NOMO-1 treated with DMSO at 0.1 percent for 48 hours (cell line): ENCODE measurements at regions not wholly inside any gene's neighbourhood (a gene's known extent, or its start where the extent isn't known, plus 50 kb on each side); places are given as distances from the start of the nearest gene placed in this dataset.
"Not testable (repeated sequence)": the region's sequence is repeated elsewhere in the genome, so short reads cannot be mapped to it uniquely, and the experiment has no call there.

ENCODE experiments used
- DNase-seq: peaks from one replicate; lab custom pipeline; 2025; ENCODE audit not compliant: unreplicated experiment; lab: John Stamatoyannopoulos, UW

DNA sequence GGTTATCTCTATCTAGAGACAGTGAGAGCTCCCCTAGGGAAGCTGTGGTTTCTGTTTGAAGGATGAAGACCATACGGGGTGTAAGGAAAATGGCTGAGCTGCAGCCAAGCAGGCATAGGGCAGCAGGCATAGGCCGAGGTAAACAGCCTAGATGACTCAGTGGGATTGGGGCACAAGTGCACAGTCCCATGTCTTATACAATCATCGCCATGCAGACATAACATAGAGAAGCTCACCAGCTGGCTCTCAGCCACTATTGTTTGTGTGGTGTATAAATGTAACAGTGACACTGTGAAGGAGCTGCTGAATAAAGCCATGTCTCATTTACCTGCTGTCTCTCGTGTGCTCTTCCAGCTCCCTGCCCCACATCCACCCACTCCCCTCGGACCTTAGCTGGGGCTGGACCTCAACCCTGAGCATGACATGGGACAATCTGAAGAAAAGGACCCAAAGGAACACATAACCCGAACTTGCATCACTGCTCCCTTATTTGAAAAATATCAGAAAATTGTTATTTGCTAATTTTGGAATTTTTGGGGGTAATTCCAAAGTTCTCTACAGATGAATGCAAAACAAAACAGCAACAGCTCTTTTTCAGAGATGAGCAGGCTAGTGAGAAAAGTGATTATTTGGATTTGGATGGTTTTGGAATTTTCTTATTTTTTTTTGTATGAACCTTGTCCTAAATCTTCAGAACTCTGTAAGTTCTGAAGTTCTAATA is 582.7 kb downstream of the REEP3 start:
- no peak for DNase-seq

DNA sequence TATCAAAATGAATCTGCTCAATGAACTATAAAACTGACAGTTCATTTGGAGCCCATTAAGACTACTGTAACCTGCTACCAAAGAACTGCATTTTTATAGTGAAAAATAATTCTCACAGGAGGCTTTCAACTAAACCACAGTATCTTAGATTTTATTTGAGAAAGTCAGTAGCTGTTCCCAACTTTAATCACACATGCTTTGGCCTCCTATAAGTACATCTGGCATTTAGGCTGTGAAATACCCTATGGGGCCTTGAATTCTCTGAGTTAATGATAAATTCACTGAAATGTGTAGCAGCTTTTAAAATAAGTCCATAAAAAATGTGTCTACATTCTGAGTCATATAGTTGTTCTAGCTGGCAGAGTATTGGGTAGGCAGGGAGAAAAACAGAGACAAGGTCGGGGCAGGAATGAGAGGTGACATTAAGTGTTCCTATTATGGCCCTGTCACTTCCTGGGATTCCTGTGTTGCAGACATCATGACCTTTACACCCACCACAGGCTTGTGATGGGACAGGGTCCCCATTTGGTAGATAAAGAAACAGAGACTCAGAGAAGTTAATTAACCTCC is 588.8 kb downstream of the REEP3 start:
- DNase-seq = no peak

DNA sequence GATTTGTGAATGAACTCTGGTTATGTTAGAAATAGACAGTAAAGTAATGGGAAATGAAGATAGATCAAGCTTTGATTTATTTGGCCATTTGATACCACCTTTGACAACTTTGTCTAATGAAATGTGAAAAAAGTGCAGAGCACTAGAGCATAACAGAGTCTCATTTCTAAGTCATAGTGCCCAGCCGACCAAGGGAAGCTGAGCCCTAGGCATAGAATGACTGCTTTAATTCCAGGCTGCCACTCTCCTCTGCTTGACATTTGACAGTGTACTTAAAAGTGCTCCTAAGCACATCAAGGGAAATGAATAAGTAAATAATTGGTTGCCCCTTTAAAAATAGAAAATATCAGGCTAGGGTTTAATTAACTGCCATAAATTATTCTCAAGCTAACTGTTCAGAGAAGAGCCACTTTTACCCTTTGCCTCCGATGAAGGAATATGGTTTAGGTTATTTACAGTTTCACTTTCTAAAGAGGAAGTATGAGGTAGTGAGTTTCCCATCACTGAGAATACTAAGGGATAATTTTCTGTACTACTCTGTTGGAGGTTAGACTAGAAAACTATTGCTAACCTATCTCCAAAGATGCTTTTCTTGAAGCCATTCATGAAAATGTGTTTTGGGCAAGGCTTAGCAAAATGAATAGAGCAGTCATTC is 591.6 kb downstream of the REEP3 start:
- DNase-seq = peak; percentile 29

DNA sequence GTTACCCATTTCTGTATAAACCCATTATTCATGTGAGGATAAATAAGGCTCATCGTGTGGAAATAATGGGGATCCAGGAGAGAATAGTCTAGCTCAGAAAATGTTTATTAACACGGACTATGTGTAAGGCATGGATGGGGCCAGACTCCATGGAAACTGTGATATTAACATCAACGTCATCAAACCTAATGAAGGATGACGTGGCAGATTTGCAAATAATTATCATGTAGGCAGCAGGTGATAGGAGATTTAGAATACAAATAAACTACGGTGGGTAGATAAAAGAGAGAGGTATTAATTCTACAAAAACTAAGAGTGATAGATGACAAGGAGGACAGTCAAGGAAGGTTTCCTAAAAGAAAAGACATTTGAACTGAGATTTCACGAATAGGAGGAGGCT is 592.2 kb downstream of the REEP3 start:
- DNase-seq = no peak

DNA sequence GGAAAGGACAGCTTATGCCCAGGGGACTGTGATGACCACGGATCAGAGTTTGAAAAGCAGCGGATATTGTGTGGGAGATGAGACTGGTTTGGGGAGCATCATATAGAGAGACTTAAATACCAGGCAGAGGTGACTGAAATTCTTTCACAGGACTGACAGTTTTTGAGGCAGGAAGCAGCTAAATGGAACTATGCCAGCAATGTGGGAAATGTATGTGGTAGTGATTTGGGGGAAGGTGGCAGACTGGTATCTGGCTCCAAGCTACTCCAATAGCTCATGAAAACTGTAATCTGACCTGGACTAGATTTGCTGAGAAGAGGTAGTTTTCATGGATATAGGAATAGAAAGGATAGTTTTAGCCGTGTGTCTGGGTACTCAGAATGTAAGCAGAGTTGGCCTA is 592.6 kb downstream of the REEP3 start:
- DNase-seq = no peak

DNA sequence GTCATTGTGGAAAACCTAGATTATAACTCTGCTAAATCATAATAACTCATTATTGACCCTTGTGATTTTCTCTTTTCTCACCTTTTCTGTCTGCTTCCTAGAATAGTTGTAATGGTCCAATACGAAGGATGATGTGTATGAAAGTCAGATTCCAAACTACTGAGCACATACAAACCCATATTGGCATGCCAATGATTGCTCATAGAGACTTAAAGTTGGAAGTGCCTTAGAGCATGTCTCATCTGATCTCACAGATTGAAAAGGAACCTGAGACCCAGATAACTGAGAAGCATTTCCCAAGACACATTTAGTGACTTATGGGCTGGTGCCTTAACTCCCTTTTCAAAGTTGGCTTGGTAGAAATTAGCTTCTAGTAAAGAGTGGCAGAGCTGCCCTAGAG is 594.3 kb downstream of the REEP3 start:
- DNase-seq = no peak

DNA sequence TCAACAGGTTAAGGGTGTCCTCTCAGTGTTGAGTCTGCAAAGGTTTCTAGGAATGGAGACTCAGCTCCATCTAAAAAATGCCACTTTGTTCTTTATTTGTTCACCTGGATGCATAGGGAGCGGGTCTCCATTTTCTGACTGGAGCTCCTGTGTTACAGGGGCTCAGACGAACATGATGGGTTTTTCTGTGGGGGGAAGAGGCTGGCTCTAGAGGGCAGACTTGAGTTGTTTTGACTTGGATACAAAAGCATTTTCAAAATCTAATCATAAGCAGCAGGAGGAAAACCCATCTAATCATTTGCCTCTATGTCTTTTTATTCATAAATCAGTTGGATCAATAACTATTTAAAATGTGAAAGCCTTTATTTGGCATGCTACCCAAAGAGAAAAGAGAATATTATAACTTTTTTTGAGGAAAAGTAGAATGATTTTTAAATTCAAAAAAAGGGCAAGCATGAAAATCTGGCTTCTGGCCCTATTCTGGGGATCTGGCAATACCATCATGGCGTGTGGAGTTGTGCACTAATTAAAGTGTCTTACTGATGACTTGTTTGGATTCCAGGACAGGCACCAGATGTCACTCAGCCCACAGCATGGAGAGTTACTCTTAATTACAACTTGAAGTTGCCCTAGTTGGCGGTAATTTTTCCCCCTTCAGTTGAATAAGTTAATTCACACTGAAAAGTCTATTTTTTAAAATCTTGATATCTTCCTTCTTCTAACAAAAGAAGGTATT is 594.9 kb downstream of the REEP3 start:
- DNase-seq = no peak

DNA sequence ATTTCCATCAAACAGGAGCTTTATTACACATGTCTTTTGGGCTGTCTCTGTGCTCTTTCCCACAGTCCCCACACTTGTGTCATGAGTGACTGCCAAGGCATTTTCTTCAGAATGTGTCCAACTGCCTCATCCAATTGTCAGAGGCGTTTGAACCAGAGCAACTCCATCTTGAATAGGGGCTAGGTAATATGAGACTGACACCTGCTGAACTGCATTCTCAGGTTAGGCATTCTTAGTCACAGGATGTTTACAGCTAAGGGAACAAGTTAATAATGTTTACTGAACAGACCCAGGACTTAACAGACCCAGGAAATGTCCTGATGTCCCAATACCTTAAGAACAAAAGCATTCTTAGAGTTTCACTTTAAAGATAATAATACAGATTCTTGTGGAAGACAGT is 595.5 kb downstream of the REEP3 start:
- DNase-seq = no peak

DNA sequence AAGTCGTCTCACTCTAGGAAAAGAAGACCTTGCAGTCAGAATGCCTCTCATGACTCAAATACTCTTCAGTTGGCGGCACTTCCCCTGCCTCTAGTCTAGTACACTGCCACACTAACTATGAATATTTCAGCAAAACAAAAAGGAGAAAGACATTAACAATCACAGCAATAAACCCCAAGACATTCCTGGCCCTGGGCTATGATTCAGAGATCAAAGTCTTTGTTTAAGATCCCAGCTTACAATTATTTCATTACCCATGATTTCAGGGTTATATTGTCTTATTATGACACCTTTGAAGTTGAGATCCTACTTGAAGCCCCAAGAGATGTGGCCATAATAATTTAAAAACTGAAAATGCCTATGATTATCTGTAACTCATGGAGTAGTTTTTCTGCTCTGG is 597.5 kb downstream of the REEP3 start:
- no peak for DNase-seq

DNA sequence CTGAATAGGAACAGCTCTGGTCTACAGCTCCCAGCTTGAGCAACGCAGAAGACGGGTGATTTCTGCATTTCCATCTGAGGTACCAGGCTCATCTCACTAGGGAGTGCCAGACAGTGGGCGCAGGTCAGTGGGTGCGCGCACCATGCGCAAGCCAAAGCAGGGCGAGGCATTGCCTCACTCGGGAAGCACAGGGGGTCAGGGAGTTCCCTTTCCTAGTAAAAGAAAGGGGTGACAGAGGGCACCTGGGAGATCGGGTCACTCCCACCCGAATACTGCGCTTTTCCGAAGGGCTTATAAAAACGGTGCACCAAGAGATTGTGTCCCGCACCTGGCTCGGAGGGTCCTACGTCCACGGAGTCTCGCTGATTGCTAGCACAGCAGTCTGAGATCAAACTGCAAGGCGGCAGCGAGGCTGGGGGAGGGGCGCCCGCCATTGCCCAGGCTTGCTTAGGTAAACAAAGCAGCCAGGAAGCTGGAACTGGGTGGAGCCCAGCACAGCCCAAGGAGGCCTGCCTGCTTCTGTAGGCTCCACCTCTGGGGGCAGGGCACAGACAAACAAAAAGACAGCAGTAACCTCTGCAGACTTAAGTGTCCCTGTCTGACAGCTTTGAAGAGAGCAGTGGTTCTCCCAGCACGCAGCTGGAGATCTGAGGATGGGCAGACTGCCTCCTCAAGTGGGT is 599.2 kb downstream of the REEP3 start:
- DNase-seq = not testable (repeated sequence)

DNA sequence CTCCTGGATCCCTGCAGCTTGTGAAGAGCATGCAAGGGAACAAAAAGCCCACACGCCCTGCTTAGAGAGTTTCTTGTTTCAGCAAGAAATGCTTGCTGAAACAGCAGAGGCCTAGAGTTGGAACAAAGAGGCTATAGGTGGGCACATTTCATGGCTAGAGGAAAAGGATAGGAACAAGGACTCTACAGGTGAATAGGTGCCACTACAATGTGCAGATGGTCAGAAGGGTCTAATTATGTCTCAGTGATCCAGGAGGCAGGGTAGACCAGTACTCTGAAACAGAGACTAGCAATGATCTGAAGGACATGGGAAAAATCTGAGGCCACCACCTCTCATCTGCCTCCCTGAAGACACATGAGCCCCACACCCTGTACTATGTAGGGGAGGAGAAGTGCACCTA is 609.0 kb downstream of the REEP3 start:
- no peak for DNase-seq

DNA sequence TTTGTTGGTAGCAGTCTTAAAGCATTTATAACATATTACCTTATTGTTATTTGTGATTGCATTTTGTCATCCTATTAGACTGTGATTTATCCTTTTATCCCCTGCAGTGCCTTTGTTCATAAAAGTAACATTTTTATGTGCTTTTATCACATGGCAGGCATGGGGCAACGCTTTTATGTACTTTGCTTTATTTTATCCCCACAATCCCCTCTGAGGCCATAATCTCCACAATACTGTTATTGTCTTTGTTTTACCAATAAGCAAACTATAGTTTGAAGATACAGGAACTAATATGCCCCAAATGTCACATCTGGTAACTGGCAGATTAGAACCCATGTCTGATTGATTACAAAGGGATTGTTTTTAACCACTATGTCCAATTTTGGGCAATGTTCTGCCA is 613.5 kb downstream of the REEP3 start:
- no peak for DNase-seq

DNA sequence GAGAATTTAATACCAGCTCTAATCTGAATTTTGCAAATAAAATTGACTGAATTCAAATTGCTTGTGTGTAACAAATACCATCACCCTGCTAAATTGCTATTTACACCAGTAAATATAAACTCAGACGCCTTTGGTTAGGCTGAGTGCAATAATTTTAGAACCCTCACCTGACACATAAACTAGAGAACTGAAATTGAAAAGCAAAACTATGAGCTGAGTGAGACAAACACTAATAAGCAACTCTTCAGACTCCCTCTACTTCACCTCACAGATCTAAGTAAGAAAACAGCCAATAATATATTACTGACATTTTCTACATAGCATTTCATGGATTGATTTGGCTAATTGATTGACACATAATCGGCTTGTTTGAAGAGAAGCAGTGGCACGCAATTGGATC is 621.2 kb downstream of the REEP3 start:
- DNase-seq = no peak

DNA sequence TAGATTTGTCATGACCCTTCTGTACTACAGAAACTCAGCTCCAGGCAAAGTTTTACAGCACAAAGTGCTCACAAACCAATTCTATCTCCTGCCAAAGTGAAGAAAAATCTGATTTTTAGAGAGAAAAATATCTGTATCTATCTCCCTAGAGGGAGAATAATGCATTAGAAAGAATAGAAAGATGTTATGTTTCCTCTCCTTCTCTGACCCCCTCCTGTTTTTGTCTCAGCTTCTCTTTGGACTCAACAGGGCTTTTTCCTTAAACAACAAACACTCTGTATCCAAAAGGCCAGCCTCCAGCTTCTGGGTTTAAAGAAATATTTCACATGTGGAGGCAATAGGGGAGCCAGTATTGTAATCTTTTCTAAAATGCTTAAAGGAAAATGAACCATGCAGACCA is 627.4 kb downstream of the REEP3 start:
- DNase-seq = no peak

DNA sequence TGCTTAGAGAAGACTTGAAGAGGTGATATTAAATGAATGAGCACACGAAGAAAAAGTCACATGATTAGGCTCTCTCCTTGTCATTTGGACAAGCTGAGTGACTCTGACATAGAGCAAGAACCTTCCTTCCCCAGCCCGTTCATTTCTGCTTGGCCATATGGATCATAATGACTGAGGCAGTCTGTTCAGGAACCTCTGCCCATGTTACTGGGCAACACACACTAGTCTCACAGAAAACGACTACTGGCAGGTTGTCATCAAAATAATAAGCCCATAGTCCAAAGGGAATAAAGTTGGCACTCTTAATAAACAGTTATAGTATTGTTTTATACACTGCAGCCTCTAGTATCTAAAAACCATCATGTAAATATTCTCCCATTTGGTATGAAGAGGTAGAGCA is 635.0 kb downstream of the REEP3 start:
- DNase-seq = no peak

DNA sequence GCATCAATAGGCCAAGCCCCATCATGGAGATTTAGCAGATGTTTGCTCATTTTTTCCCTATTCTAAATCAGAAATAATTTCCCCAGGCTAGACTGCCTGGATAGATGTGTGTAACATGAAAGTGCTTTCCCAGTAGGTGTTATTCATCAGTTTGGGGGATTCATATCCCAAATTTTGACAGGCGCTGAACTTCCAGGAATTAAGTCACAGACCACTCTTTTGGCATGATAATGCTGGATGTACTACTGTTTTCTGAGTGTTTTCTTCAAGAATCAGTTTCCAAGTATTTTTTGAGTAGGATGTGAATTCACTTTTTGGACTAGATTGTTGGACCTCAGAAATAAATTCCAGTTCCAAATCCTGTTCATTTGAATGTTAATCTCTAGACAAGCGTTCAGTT is 637.4 kb downstream of the REEP3 start:
- DNase-seq = no peak

DNA sequence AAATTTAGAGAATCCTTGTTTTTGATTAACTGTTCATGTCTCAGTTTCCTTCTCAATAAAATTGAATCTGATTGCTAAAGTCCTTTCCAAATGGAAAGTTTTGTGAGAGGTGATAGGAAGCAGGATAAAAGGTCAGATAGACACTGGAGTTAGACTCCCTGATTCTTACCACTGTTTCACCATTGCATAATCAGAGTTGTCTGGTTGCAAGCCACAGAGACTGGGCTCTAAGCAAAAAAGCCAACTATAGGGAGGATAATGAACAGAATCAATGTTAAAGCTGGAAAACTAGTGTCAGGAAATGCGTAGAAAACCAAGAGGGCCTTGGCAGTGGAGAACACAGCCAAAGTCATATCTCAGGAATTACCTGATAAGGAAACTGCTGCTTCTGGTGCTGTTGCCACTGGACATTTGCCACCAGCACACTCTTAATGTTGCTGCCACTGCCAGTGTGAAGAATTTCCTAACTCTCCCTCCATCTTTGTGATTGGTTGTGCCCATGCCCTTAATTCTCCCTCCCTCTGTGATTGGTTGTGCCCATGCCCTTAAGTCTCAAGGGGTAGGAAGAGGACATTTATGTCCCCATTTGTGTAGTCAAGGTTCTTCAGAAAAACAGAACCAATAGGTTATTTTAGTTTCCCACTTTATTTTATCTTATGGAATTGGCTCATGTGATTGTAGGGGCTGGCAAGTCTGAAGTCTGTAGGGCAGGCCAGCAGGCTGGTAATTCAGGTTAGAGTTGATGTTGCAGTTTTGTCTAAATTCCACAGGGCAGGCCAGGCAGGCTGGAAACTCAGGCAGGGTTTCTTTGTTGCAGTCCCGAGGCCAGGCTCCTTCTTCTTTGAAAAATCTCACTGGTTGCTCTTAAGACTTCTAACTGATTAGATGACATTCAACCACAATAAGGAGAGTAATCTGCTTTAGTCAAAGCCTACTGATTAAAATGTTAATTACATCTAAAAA is 639.0 kb downstream of the REEP3 start:
- no peak for DNase-seq

DNA sequence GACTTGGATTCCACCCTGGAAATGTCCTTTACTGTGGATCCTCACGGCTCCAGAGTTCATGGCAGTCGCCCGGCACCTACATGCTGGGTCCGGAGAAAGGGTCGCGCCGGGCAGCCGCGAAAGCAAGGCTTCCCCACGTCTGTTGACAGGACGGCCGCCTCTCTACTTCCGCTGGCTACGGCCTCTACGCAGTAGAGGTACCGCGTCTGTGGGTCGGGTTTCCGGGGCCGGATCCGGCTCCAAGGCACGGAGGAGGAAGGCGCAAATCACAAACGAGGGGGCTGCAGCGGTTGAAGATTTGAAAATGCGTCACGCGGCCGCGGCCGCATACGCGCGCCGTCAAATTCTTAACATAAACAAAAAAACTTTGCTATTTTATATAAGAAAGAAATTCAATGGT is 649.6 kb downstream of the REEP3 start:
- no peak for DNase-seq

DNA sequence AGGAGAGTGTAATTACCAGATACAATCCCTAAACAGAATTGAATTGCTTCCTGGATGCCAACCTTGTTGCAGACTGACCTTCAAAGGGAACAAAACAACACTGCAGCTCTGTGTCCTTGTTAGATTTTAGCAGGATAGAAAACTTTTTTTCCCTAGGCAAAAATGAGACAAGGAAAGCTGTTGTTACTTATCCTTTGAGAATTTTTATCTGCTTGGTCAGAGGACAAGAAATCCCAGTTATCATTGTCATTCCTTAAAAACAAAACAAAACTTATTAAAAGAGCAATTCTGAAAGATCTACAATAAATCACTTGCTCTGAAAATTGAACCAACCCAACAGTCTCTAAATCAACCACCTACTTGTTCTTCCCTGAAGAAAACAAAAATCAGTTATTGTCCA is 652.6 kb downstream of the REEP3 start:
- no peak for DNase-seq

DNA sequence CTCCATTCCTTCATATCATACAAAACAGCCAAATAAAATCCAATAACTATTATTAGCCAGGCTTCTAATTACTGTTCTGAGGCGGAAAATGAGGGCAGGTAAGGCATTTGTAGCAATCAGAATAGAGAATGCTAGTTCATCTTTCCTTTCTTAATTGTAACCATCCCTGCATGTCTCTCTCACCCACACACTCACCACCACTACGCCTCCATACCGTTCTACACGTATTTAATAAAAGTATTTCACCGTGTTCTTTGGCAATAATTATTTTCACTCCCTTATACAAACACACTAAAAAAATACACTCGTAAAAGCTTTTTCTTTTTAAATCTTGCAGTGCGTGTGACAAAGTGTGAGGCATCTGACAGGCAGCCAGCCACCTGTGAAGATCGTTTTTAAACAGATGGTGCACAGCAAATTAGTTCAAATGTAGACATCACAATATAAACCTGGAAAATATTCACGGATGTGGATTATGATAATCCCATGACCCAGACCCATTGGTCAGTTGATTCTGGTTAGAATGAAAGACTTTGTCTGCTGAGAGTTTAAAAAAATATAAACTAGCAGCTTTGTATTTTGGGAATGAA is 653.6 kb downstream of the REEP3 start:
- no peak for DNase-seq
